ENCODE measurements at regions not wholly inside any gene's neighbourhood (a gene's known extent, or its start where the extent isn't known, plus 50 kb on each side); places are given as distances from the start of the nearest gene placed in this dataset.

- no peaks in the 10 kb centered on the region for H3K9me2 ChIP-seq (ENCODE audit: low read depth, low read length)
Measured at GRCh38 chr17:33499040-33499439, 205.9 kb upstream of the ASIC2 start.

DNA sequence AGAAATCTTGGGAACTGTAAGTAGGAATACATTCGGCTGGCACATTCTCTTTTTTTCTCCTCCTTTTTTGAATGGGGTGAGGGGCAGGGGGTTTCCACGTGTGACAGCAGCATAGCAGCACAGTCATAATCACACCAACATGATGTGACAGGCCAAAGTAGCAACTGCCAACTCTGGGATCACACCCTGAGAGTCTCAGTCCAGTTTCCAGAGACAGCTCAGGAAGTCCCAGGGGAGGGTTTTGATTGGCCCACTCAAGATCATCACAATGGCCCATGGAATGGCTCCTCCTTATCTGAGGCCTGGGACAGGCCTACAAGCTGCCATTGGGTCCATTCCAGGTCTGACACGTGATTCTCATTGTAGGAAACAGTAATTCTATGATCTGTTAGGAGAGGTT is 207.1 kb upstream of the ASIC2 start:
- no peak overlapping the region for H3K9ac ChIP-seq (ENCODE audit: low read length)

More at GRCh38 chr17:33499040-33499439, 205.9 kb upstream of the ASIC2 start:
- TF ChIP-seq, protein P1, sequence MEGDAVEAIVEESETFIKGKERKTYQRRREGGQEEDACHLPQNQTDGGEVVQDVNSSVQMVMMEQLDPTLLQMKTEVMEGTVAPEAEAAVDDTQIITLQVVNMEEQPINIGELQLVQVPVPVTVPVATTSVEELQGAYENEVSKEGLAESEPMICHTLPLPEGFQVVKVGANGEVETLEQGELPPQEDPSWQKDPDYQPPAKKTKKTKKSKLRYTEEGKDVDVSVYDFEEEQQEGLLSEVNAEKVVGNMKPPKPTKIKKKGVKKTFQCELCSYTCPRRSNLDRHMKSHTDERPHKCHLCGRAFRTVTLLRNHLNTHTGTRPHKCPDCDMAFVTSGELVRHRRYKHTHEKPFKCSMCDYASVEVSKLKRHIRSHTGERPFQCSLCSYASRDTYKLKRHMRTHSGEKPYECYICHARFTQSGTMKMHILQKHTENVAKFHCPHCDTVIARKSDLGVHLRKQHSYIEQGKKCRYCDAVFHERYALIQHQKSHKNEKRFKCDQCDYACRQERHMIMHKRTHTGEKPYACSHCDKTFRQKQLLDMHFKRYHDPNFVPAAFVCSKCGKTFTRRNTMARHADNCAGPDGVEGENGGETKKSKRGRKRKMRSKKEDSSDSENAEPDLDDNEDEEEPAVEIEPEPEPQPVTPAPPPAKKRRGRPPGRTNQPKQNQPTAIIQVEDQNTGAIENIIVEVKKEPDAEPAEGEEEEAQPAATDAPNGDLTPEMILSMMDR (IDR thresholded peaks at IDR 0.05; ENCODE audit: low read length) = no peak
- TF ChIP-seq EZH2 (IDR thresholded peaks at IDR 0.05; ENCODE audit: borderline replicate concordance, low read length) = no peak
- H3K27me3 ChIP-seq (ENCODE audit: insufficient read depth, low read length) = no peaks in the 10 kb centered on the region
- no peak overlapping the region for H3K27ac ChIP-seq (ENCODE audit: low read depth, low read length, poor library complexity, severe bottlenecking)
- H3K9me3 ChIP-seq (ENCODE audit: low read length) = no peaks in the 10 kb centered on the region
- no peaks in the 10 kb centered on the region for H3K79me2 ChIP-seq (ENCODE audit: insufficient read depth, low read length)
- H2AFZ ChIP-seq (ENCODE audit: low read length) = no peak overlapping the region
- no peaks in the 10 kb centered on the region for H3K4me1 ChIP-seq (ENCODE audit: insufficient read depth, low read length, severe bottlenecking)
- H3F3A ChIP-seq (ENCODE audit: insufficient read depth, low read length) = no peaks in the 10 kb centered on the region
- H3K4me3 ChIP-seq (ENCODE audit: low read depth, low read length, poor library complexity, severe bottlenecking) = no peak overlapping the region
- H3K4me2 ChIP-seq (ENCODE audit: low read length) = no peak overlapping the region
- no peak overlapping the region for H3K9ac ChIP-seq (ENCODE audit: low read length)
- no peaks in the 10 kb centered on the region for H4K20me1 ChIP-seq (ENCODE audit: insufficient read depth, low read length)
- no peaks in the 10 kb centered on the region for H3K36me3 ChIP-seq (ENCODE audit: insufficient read depth, low read length)

DNA sequence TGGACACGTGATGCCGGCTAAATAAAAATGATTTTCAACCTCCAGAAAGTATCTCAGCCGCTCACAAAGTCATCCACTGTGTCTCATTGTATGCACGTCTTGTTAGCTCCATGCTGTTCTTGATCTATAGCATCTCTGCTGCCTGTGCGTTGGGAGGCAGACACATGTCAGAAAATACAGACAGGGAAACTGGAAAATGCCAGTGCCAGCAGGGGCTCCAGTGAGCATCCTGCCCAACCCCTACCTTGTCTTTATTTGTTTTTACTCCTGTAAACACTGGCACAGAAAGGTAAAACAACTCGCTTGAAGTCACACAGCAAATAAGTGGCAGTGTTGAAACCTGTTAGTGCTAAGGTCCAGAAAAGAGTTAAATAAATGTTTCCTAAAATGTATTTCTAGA is 208.1 kb upstream of the ASIC2 start:
- no peaks in the 10 kb centered on the region for H3K9me3 ChIP-seq (ENCODE audit: low read length)
- H3K27me3 ChIP-seq (ENCODE audit: insufficient read depth, low read length) = no peaks in the 10 kb centered on the region
- no peaks in the 10 kb centered on the region for H4K20me1 ChIP-seq (ENCODE audit: insufficient read depth, low read length)
- no peaks in the 10 kb centered on the region for H3F3A ChIP-seq (ENCODE audit: insufficient read depth, low read length)
- no peak overlapping the region for H3K9ac ChIP-seq (ENCODE audit: low read length)
- no peak overlapping the region for H3K27ac ChIP-seq (ENCODE audit: low read depth, low read length, poor library complexity, severe bottlenecking)
- H3K4me1 ChIP-seq (ENCODE audit: insufficient read depth, low read length, severe bottlenecking) = no peaks in the 10 kb centered on the region
- no peaks in the 10 kb centered on the region for H3K9me2 ChIP-seq (ENCODE audit: low read depth, low read length)
- H3K4me3 ChIP-seq (ENCODE audit: low read depth, low read length, poor library complexity, severe bottlenecking) = no peak overlapping the region
- H3K36me3 ChIP-seq (ENCODE audit: insufficient read depth, low read length) = no peaks in the 10 kb centered on the region
- no peaks in the 10 kb centered on the region for H3K79me2 ChIP-seq (ENCODE audit: insufficient read depth, low read length)
- no peak overlapping the region for H2AFZ ChIP-seq (ENCODE audit: low read length)
- TF ChIP-seq EZH2 (IDR thresholded peaks at IDR 0.05; ENCODE audit: borderline replicate concordance, low read length) = no peak
- TF ChIP-seq, protein P1 (IDR thresholded peaks at IDR 0.05; ENCODE audit: low read length) = no peak
- no peak overlapping the region for H3K4me2 ChIP-seq (ENCODE audit: low read length)

More for the DNA sequence above, 207.1 kb upstream of the ASIC2 start:
- H3K9me2 ChIP-seq (ENCODE audit: low read depth, low read length) = no peaks in the 10 kb centered on the region
- H3K27me3 ChIP-seq (ENCODE audit: insufficient read depth, low read length) = no peaks in the 10 kb centered on the region
- no peak for TF ChIP-seq EZH2 (IDR thresholded peaks at IDR 0.05; ENCODE audit: borderline replicate concordance, low read length)
- TF ChIP-seq, protein P1 (IDR thresholded peaks at IDR 0.05; ENCODE audit: low read length) = no peak
- H3K4me2 ChIP-seq (ENCODE audit: low read length) = no peak overlapping the region
- H2AFZ ChIP-seq (ENCODE audit: low read length) = no peak overlapping the region
- no peak overlapping the region for H3K4me3 ChIP-seq (ENCODE audit: low read depth, low read length, poor library complexity, severe bottlenecking)
- no peaks in the 10 kb centered on the region for H3F3A ChIP-seq (ENCODE audit: insufficient read depth, low read length)
- no peaks in the 10 kb centered on the region for H3K79me2 ChIP-seq (ENCODE audit: insufficient read depth, low read length)
- no peaks in the 10 kb centered on the region for H3K9me3 ChIP-seq (ENCODE audit: low read length)
- H3K27ac ChIP-seq (ENCODE audit: low read depth, low read length, poor library complexity, severe bottlenecking) = no peak overlapping the region
- H4K20me1 ChIP-seq (ENCODE audit: insufficient read depth, low read length) = no peaks in the 10 kb centered on the region
- H3K36me3 ChIP-seq (ENCODE audit: insufficient read depth, low read length) = no peaks in the 10 kb centered on the region
- no peaks in the 10 kb centered on the region for H3K4me1 ChIP-seq (ENCODE audit: insufficient read depth, low read length, severe bottlenecking)
